ENCODE measurements at regions not wholly inside any gene's neighbourhood (a gene's known extent, or its start where the extent isn't known, plus 50 kb on each side); places are given as distances from the start of the nearest gene placed in this dataset.

- TF ChIP-seq JUND (IDR thresholded peaks at IDR 0.05; ENCODE audit: low read depth, low read length) (no peak), CREM (IDR thresholded peaks at IDR 0.05; ENCODE audit: low read depth) (no peak), CBX5 (IDR thresholded peaks at IDR 0.05; ENCODE audit: low read depth) (no peak), CEBPB (IDR thresholded peaks at IDR 0.05; ENCODE audit: borderline replicate concordance in 1 of 2, low read depth in 2 of 2, low read length in 2 of 2) (no peak), POLR2A (IDR thresholded peaks at IDR 0.05; ENCODE audit: low read depth, low read length) (no peak), EP300 (IDR thresholded peaks at IDR 0.05; ENCODE audit: borderline replicate concordance in 1 of 2, control insufficient read depth in 1 of 2, low read depth in 2 of 2, low read length in 2 of 2) (no peak), REST (IDR thresholded peaks at IDR 0.05; ENCODE audit: low read depth, low read length) (no peak), TAF1 (IDR thresholded peaks at IDR 0.05; ENCODE audit: borderline replicate concordance, low read depth, low read length) (no peak), ZNF384 (IDR thresholded peaks at IDR 0.05; ENCODE audit: borderline replicate concordance, low read depth, low read length) (no peak), SRF (IDR thresholded peaks at IDR 0.05; ENCODE audit: low read depth in 2 of 2, low read length in 2 of 2) (no peak)
- TF ChIP-seq, protein P1, sequence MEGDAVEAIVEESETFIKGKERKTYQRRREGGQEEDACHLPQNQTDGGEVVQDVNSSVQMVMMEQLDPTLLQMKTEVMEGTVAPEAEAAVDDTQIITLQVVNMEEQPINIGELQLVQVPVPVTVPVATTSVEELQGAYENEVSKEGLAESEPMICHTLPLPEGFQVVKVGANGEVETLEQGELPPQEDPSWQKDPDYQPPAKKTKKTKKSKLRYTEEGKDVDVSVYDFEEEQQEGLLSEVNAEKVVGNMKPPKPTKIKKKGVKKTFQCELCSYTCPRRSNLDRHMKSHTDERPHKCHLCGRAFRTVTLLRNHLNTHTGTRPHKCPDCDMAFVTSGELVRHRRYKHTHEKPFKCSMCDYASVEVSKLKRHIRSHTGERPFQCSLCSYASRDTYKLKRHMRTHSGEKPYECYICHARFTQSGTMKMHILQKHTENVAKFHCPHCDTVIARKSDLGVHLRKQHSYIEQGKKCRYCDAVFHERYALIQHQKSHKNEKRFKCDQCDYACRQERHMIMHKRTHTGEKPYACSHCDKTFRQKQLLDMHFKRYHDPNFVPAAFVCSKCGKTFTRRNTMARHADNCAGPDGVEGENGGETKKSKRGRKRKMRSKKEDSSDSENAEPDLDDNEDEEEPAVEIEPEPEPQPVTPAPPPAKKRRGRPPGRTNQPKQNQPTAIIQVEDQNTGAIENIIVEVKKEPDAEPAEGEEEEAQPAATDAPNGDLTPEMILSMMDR (IDR thresholded peaks at IDR 0.05 in 2 of 3, conservative IDR thresholded peaks at IDR 0.05 in 1 of 3; ENCODE audit: control insufficient read depth in 2 of 3, extremely low read depth in 1 of 3, insufficient read depth in 1 of 3, low read depth in 3 of 3, low read length in 3 of 3), result no peak
Observed at GRCh38 chr1:29708381-29708780, 472.1 kb downstream of the PTPRU start.
